AG10803 (cell line): ENCODE measurements at regions not wholly inside any gene's neighbourhood (a gene's known extent, or its start where the extent isn't known, plus 50 kb on each side); places are given as distances from the start of the nearest gene placed in this dataset.

Experiments
- DNase-seq: peaks from one replicate; pipeline ENCODE4 v3.0.0; 2010; ENCODE audit warnings: low read depth
- H3K4me3 ChIP-seq: 2 replicates; pipeline ENCODE4 v1.5.1; 2011; ENCODE audit warnings: mild to moderate bottlenecking, low read length, control low read depth
- TF ChIP-seq, protein P1 (sequence below): conservative IDR thresholded peaks from 2 replicates; pipeline ENCODE4 v1.5.1; 2011; ENCODE audit warnings: mild to moderate bottlenecking, low read length, control low read depth, inconsistent platforms

- H3K4me3 ChIP-seq = no peak overlapping the region
- no peak for DNase-seq
- TF ChIP-seq, protein P1, sequence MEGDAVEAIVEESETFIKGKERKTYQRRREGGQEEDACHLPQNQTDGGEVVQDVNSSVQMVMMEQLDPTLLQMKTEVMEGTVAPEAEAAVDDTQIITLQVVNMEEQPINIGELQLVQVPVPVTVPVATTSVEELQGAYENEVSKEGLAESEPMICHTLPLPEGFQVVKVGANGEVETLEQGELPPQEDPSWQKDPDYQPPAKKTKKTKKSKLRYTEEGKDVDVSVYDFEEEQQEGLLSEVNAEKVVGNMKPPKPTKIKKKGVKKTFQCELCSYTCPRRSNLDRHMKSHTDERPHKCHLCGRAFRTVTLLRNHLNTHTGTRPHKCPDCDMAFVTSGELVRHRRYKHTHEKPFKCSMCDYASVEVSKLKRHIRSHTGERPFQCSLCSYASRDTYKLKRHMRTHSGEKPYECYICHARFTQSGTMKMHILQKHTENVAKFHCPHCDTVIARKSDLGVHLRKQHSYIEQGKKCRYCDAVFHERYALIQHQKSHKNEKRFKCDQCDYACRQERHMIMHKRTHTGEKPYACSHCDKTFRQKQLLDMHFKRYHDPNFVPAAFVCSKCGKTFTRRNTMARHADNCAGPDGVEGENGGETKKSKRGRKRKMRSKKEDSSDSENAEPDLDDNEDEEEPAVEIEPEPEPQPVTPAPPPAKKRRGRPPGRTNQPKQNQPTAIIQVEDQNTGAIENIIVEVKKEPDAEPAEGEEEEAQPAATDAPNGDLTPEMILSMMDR = no peak
These were observed 217.2 kb upstream of the CADM1 start for GRCh38 chr11:115721296-115721995.

DNA sequence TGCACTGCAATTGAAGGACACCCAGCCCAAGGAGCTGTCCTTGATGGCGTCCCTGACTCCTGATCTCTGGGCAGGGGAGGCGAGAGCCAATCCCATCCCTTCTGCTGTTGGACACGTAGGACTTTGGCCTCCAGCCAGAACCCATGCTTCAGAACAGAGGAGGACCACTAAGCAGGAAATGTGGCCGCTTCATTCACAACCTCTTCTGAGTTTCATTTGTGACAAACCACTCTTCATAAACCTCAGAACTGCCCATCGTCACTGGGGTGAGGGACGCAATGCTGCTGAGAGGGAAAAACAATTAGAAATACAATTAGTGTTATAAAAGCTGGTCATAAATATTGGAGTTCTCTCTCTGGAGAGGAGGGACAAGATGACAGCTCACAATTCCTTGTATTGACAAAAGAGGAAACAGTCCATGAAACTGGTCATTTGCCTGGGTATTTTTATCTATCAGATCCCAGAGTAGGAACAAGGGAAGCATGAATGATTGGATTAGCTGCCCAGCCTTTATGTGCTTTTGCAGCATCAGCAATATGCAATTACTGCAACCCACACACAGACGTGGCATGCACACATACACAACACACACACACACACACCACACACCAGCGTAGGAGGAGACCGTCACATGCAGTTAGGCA lies 216.5 kb upstream of the CADM1 start:
- no peak for DNase-seq
- H3K4me3 ChIP-seq = no peak overlapping the region
- TF ChIP-seq, protein P1 = no peak

GRCh38 chr11:115718945-115719344 lies 214.7 kb upstream of the CADM1 start:
- TF ChIP-seq, protein P1 = no peak
- DNase-seq = no peak
- no peak overlapping the region for H3K4me3 ChIP-seq

GRCh38 chr11:115718106-115718505 lies 213.9 kb upstream of the CADM1 start:
- DNase-seq = no peak
- TF ChIP-seq, protein P1 = no peak
- H3K4me3 ChIP-seq = no peak overlapping the region

- no peak overlapping the region for H3K4me3 ChIP-seq
- DNase-seq = no peak
- TF ChIP-seq, protein P1 = no peak
These were observed 212.7 kb upstream of the CADM1 start for GRCh38 chr11:115716601-115717529.

DNA sequence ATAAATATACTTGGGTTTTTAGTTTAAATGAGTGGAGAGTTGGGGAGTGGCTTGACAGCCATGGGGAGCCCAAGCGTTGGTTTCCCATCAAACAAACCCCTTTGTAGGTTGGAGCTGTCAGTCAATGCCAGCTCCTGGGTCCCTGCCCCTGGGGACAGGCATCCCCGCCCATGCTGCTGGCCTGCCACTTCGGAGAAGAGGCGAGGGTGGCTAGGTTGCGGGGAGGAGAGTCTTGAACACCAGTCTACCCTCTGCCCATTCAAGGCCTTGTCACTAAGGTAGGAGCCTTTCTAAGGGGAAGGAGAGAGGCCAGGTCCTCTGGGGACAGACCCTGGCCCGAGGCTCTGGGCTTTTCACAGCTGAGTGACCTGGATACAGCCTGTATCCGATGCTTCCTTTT lies 211.9 kb upstream of the CADM1 start:
- DNase-seq = no peak
- TF ChIP-seq, protein P1 = no peak
- no peak overlapping the region for H3K4me3 ChIP-seq
